ENCODE measurements at regions not wholly inside any gene's neighbourhood (a gene's known extent, or its start where the extent isn't known, plus 50 kb on each side); places are given as distances from the start of the nearest gene placed in this dataset.

- no peaks in the 10 kb centered on the region for H3K4me1 ChIP-seq
- H3K27ac ChIP-seq = no peak overlapping the region
- no peak overlapping the region for H3K4me3 ChIP-seq
- 56% methylated on average over 5 of the region's 6 CpGs for WGBS (ENCODE audit: insufficient coverage, low coverage, low lambda C conversion rate, missing lambda C conversion rate)
- intact Hi-C loops (cut with DNase I) = no loop called here
- DNase-seq (no peak), ATAC-seq (no peak)
- no peaks in the 10 kb centered on the region for H3K9me3 ChIP-seq
- H3K27me3 ChIP-seq = no peaks in the 10 kb centered on the region
- H3K36me3 ChIP-seq = no peaks in the 10 kb centered on the region
- TF ChIP-seq POLR2A (IDR thresholded peaks at IDR 0.05) (no peak), CTCF (IDR thresholded peaks at IDR 0.05) (no peak)
Observed at GRCh38 chr5:106699198-106699597, 971.5 kb downstream of the EFNA5 start.

GRCh38 chr5:106698169-106698568, 972.6 kb downstream of the EFNA5 start:
- Histone ChIP-seq H3K9me3 (no peaks in the 10 kb centered on the region), H3K4me1 (no peaks in the 10 kb centered on the region), H3K36me3 (no peaks in the 10 kb centered on the region), H3K27ac (no peak overlapping the region), H3K27me3 (no peaks in the 10 kb centered on the region), H3K4me3 (no peak overlapping the region)
- 57% methylated on average over 4 of the region's 5 CpGs for WGBS (ENCODE audit: insufficient coverage, low coverage, low lambda C conversion rate, missing lambda C conversion rate)
- no peak for DNase-seq
- intact Hi-C loops (cut with DNase I) = no loop called here
- no peak for TF ChIP-seq POLR2A (IDR thresholded peaks at IDR 0.05)
- TF ChIP-seq CTCF (IDR thresholded peaks at IDR 0.05) = no peak
- no peak for ATAC-seq

GRCh38 chr5:106691701-106692100, 979.0 kb downstream of the EFNA5 start:
- WGBS (ENCODE audit: insufficient coverage, low coverage, low lambda C conversion rate, missing lambda C conversion rate) = 27% methylated on average over 2 of the region's 2 CpGs
- no peaks in the 10 kb centered on the region for H3K4me1 ChIP-seq
- ATAC-seq (no peak), DNase-seq (no peak)
- no peak for TF ChIP-seq POLR2A (IDR thresholded peaks at IDR 0.05)
- TF ChIP-seq CTCF (IDR thresholded peaks at IDR 0.05) = no peak
- no peak overlapping the region for H3K27ac ChIP-seq
- no peaks in the 10 kb centered on the region for H3K9me3 ChIP-seq
- H3K27me3 ChIP-seq = no peaks in the 10 kb centered on the region
- no peak overlapping the region for H3K4me3 ChIP-seq
- no peaks in the 10 kb centered on the region for H3K36me3 ChIP-seq
- intact Hi-C loops (cut with DNase I) = no loop called here

GRCh38 chr5:106690585-106690984, 980.2 kb downstream of the EFNA5 start:
- no peak for TF ChIP-seq POLR2A (IDR thresholded peaks at IDR 0.05)
- TF ChIP-seq CTCF (IDR thresholded peaks at IDR 0.05) = no peak
- Histone ChIP-seq H3K4me1 (no peaks in the 10 kb centered on the region), H3K4me3 (no peak overlapping the region), H3K36me3 (no peaks in the 10 kb centered on the region), H3K9me3 (no peaks in the 10 kb centered on the region), H3K27ac (no peak overlapping the region), H3K27me3 (no peaks in the 10 kb centered on the region)
- DNase-seq (no peak), ATAC-seq (no peak)
- intact Hi-C loops (cut with DNase I) = no loop called here
- WGBS (ENCODE audit: insufficient coverage, low coverage, low lambda C conversion rate, missing lambda C conversion rate) = 29% methylated on average over 1 of the region's 1 CpG

- Histone ChIP-seq H3K4me1 (no peaks in the 10 kb centered on the region), H3K4me3 (no peak overlapping the region), H3K36me3 (no peaks in the 10 kb centered on the region), H3K27me3 (no peaks in the 10 kb centered on the region), H3K9me3 (no peaks in the 10 kb centered on the region), H3K27ac (no peak overlapping the region)
- no peak for TF ChIP-seq POLR2A (IDR thresholded peaks at IDR 0.05)
- TF ChIP-seq CTCF (IDR thresholded peaks at IDR 0.05) = no peak
- ATAC-seq (no peak), DNase-seq (no peak)
- 8% methylated on average over 1 of the region's 1 CpG for WGBS (ENCODE audit: insufficient coverage, low coverage, low lambda C conversion rate, missing lambda C conversion rate)
- intact Hi-C loops (cut with DNase I) = no loop called here
Observed at GRCh38 chr5:106680330-106680729, 990.4 kb downstream of the EFNA5 start.

All from right lobe of liver (tissue), 6 donors.